Inflammatory macrophage (primary cell): ENCODE measurements at regions not wholly inside any gene's neighbourhood (a gene's known extent, or its start where the extent isn't known, plus 50 kb on each side); places are given as distances from the start of the nearest gene placed in this dataset.
"Not testable (repeated sequence)": the region's sequence is repeated elsewhere in the genome, so short reads cannot be mapped to it uniquely, and the experiment has no call there.

ENCODE experiments used
- DNase-seq, 2 donors: peaks; one replicate each; pipeline ENCODE4 v3.0.0-alpha.2; 2020 to 2022

- DNase-seq: no peak
Measured at GRCh38 chr7:19294619-19295018, 149.4 kb upstream of the FERD3L start.

DNA sequence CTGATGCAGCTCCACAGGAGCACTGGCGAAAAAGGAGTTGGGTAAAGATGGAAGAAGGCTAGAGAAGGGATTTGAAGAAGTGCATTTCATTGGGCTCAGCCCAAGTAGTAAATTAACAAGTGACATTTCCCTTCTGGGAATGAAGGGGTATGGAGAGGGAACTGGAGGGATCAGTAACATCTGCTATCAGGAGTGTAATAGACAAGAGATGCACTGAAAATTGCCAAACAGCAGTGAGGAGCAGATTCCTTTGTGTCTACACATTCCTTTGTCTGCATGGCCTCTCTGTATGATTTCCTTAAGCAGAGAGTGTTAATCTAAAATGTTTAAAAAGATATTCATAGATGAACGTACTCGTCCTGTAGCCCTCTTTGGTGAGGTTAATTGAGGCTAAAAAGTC, 148.2 kb upstream of the FERD3L start:
- no peak for DNase-seq

DNA sequence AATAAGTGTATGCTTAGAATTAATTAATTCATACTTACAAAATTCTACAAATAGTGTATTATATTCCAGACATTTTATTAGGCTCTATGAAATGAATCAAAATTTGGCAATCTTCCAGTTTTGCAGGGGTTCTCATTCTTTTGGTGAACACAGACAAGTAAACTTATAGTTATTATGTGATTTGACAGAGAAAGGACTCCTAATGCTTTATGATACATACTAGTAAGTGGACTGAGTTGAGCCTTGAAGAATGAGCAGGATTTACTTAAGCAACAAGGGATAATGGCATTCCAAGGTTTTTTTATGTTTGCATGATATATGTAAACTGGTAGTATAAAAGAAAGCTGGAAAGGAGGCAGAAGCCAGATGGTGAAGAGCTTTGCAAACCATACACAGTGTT, 145.7 kb upstream of the FERD3L start:
- DNase-seq: no peak

DNA sequence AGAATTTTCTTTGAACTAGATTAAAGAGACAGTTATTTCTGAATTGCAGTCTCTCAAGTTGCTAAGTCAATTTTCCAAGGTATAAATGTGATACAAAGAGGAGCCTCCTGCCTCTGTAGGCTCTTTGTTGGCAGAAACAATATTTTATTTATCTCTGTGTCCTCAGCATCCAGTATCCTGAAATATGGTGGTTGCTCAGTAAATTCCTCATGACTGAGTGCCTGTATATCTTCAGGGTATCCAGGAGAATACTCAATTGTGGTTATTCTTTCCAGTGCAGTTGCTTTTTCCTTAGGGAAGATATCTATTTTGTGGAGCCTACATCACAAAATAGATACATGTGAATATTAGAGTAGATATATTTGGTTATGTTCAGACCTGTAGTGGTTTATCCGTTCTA, 144.8 kb upstream of the FERD3L start:
- DNase-seq: no peak

GRCh38 chr7:19284596-19285300, 139.5 kb upstream of the FERD3L start:
- DNase-seq: no peak

DNA sequence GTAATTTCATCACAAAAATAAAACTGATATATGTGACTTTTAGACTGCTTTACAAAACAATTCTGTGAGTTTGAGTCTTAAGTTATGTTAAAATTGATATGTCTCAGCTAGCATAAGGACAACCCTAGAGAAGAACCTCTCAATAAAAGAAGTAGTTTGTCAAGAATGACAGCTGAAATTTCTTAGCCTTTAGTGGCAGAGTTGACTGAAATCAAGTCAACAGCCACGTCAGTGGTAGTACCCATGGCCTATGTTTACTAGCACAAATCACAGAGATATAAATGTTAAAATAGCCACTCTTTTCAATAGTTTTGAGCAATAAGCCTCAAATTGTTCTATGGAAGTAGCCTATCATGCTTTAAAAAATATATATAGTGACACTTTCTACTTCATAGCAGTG, 138.9 kb upstream of the FERD3L start:
- no peak for DNase-seq

- no peak for DNase-seq
Measured at GRCh38 chr7:19275000-19275399, 129.8 kb upstream of the FERD3L start.

GRCh38 chr7:19272329-19272728, 127.1 kb upstream of the FERD3L start:
- DNase-seq: not testable (repeated sequence)

DNA sequence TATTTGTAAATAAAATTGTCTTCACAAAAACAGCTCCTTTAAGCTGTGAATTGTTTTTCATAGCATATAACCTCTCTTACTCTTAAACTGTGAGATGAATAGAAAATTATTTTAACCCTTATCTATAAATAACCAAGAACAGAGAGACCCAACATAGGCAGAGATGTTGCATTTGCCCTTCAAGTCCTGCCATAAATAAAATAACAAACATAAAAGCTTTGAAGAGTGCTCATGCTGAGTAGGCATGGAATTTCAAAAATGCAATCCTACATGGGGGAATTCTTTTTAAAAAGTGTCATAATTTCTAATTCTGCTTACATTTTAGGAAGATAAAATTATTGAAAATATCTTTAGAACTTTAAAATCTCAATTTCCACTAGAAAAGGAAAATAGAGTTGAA, 124.1 kb upstream of the FERD3L start:
- no peak for DNase-seq

- no peak for DNase-seq
Measured at GRCh38 chr7:19268737-19269136, 123.5 kb upstream of the FERD3L start.

DNA sequence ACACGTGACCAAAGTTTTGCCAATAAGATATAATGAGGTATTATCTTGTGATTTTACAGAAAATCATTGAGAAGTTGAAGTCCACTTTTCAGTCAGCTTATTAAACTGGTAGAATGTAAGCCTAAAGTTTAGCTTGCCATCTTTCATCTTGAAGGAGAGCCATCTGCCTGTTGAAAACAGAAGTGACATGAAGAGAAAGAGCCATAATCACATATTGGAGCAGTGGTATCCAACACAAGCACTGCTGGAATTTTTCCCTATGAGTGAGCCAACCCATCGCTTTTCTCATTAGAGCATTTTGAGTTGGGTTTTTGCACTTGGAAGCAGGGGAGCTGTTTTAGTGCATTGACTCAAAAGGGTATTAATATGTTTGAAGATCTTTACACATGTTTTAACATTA, 117.6 kb upstream of the FERD3L start:
- no peak for DNase-seq

GRCh38 chr7:19249281-19249680, 104.1 kb upstream of the FERD3L start:
- no peak for DNase-seq

- no peak for DNase-seq
Measured at GRCh38 chr7:19248681-19249080, 103.5 kb upstream of the FERD3L start.

GRCh38 chr7:19248115-19248514, 102.9 kb upstream of the FERD3L start:
- no peak for DNase-seq

DNA sequence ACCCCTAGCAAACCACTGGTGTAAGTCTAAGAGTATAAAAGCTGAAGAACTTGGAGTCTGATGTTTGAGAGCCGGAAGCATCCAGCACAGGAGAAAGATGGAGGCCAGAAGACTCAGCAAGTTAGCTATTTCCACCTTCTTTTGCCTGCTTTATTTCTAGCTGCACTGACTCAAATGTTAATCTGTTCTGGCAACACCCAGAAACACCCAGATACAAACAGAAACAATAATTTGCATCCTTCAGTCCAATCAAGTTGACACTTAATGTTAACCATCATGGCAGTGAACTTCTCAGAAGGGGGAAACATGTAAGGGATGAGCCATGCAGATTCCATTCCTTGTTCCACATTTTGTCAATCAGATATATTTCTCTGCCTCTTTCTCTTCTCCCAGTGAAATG, 101.8 kb upstream of the FERD3L start:
- no peak for DNase-seq

- DNase-seq: no peak
Measured at GRCh38 chr7:19242246-19242645, 97.0 kb upstream of the FERD3L start.

DNA sequence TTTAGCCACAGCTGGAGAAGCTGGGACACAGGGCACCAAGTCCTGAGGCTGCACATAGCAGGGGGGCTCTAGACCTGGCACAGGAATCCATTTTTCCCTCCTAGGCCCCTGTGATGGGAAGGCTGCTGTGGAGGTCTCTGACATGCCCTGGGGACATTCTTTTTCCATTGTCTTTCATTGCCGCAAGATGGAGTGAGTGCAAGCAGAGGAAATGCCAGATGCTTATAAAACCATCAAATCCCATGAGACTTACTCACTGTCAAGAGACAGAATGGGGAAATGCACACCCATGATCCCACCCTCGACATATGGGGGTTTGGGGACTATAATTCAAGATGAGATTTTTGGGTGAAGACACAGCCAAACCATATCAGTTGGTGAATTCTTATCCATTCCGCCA, 94.7 kb upstream of the FERD3L start:
- no peak for DNase-seq

DNA sequence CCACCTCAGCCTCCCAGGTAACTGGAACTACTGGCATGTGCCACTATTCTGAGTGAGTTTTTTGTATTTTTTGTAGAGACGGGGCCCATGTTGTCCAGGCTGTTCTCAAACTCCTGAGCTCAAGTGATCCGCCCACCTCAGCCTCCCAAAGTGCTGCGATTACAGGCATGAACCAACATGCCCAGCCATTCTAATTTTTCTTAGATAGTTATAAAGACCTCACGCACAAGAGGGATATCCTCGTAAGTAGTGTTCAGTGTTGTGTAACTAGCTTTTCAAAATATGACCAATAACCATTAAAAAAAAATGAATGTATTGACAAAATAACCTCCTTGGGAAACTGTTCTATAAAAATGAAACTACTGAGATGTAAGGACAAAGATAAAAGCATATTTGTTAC, 90.5 kb upstream of the FERD3L start:
- no peak for DNase-seq

GRCh38 chr7:19224951-19225350, 79.7 kb upstream of the FERD3L start:
- DNase-seq: no peak

- DNase-seq: no peak
Measured at GRCh38 chr7:19215412-19215811, 70.2 kb upstream of the FERD3L start.

- DNase-seq: no peak
Measured at GRCh38 chr7:19213746-19214145, 68.5 kb upstream of the FERD3L start.

DNA sequence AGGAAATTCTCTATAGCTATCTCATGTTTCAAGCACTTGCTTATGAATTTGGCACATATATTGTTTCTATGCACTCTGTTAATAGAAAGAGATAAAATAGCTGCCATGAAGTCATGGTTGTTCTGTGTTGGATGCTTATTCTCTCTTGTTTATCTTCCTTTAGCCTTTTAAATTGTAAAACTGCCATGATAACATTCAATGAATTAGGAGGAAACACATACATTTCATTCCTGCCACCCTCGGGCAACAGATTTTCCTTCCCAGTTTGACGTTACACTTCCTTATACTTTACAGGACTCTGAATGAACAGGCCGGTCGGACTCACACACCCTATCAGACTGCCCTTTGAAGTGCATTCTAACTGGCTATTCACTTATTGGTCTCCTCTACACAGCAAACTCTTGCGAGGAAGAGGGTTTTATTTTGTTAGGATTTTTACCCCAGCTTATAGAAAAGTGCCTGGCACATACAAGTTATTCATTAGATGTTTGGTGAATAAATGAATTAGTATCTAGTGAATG, 65.7 kb upstream of the FERD3L start:
- DNase-seq: no peak

GRCh38 chr7:19209166-19209696, 64.0 kb upstream of the FERD3L start:
- DNase-seq: no peak

DNA sequence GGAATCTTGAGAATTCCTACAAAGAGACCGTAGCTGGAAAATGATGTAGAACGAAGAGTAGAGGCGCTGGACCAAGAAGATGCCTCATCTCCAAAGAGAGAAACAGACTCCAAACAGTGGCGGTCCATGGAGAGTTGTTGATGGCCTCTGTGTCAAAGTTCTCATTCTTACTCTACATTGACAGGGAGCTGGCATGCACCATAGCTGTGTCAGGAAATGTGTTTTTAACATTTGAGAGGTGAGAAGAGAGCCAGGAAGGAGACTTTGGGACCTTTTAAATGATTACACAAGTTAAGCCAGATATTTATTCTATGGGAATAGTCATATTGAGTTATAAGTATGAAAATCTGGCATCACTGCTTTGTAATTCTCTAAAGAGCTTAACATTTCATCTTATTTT, 61.5 kb upstream of the FERD3L start:
- no peak for DNase-seq

DNA sequence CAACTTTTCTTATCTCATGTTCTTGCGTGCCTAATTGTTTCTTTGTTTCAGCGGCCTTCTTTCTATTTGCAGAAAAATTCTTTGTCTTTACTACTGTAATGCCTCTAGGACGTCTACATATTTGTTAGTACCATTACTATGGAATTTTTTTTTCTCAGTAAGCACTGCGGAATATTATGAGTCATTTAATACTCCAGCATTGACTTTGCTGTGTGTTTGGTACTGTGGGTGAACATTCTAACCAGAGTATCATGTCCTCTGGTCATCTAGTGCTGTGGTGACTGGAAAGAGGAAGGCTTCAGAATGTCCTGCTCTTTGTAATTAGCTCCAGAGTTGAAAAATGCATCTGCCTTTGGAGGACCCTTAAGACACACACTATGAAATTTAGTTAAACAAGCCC, 58.5 kb upstream of the FERD3L start:
- DNase-seq: no peak
